ENCODE measurements at regions not wholly inside any gene's neighbourhood (a gene's known extent, or its start where the extent isn't known, plus 50 kb on each side); places are given as distances from the start of the nearest gene placed in this dataset.

DNA sequence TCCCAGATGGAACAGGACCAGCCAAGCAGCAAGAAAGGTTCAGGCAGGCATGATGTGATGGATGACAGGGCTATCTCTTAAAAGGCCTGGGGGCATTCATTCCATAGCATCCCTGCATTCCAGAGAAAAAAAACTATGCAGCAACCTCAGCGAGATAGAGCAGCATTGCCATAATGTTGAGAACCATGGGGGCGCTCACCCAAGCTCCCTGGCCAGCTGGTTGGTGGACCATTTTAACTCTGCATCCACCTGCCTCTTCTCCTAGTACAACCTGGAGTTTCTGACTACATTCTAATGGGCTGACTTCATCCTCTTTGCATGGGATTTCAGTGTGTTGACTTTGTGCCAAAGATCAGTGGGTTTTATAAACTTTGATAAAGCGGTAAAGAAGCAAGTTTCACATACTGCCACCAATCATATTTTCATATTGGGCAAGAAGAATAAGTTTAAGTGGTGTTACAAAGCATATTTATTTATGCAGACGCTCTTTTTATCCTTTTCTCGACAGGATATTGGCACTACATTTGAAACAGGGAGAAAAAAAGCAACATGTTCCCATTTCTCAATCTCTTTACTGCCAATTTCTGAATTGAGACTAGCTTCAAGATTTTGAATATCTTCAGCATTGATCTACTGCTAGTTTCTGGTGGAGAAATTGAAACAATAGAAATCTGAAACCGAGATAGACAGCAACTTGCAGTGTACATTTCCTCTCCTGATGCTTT, 378.3 kb upstream of the WWC1 start (continued):
- TF ChIP-seq, protein P1, sequence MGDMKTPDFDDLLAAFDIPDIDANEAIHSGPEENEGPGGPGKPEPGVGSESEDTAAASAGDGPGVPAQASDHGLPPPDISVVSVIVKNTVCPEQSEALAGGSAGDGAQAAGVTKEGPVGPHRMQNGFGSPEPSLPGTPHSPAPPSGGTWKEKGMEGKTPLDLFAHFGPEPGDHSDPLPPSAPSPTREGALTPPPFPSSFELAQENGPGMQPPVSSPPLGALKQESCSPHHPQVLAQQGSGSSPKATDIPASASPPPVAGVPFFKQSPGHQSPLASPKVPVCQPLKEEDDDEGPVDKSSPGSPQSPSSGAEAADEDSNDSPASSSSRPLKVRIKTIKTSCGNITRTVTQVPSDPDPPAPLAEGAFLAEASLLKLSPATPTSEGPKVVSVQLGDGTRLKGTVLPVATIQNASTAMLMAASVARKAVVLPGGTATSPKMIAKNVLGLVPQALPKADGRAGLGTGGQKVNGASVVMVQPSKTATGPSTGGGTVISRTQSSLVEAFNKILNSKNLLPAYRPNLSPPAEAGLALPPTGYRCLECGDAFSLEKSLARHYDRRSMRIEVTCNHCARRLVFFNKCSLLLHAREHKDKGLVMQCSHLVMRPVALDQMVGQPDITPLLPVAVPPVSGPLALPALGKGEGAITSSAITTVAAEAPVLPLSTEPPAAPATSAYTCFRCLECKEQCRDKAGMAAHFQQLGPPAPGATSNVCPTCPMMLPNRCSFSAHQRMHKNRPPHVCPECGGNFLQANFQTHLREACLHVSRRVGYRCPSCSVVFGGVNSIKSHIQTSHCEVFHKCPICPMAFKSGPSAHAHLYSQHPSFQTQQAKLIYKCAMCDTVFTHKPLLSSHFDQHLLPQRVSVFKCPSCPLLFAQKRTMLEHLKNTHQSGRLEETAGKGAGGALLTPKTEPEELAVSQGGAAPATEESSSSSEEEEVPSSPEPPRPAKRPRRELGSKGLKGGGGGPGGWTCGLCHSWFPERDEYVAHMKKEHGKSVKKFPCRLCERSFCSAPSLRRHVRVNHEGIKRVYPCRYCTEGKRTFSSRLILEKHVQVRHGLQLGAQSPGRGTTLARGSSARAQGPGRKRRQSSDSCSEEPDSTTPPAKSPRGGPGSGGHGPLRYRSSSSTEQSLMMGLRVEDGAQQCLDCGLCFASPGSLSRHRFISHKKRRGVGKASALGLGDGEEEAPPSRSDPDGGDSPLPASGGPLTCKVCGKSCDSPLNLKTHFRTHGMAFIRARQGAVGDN (IDR thresholded peaks at IDR 0.05), result no peak
- no peak for TF ChIP-seq MYC (IDR thresholded peaks at IDR 0.05; ENCODE audit: insufficient read depth, insufficient read length, insufficient replicate concordance, low read length, severe bottlenecking)
- TF ChIP-seq, protein P2, sequence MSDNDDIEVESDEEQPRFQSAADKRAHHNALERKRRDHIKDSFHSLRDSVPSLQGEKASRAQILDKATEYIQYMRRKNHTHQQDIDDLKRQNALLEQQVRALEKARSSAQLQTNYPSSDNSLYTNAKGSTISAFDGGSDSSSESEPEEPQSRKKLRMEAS (IDR thresholded peaks at IDR 0.05; ENCODE audit: low read depth, low read length), result no peak
- TF ChIP-seq RFX5 (IDR thresholded peaks at IDR 0.05; ENCODE audit: low read depth, low read length), result no peak
- TF ChIP-seq JUND (IDR thresholded peaks at IDR 0.05; ENCODE audit: low read depth, low read length), result no peak
- no peak for TF ChIP-seq RAD51 (IDR thresholded peaks at IDR 0.05)
- TF ChIP-seq POU2F2 (IDR thresholded peaks at IDR 0.05; ENCODE audit: borderline replicate concordance, low read depth, low read length), result no peak

DNA sequence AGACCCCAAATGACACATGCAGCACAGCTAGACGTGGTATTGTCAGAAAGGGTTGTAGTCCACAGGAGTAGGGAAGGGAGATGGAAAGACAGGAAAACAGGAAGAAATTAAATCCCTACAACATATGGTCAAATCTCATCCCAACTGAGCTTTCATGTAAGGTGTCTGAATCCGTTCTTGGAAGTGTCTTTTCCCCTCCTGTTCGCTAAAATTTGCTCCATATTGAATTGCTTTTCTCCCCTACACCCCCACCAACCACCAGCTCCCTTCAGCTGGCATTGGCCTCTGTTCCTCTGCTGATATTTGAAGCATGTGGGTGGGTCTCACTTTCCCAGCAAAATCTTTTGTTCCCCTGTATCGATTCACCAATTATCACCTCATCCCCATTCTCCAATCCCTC, 376.2 kb upstream of the WWC1 start:
- Histone ChIP-seq H3K27me3 (replicated peaks in 1 of 2; ENCODE audit: control insufficient read depth in 2 of 2, insufficient read depth in 2 of 2, low read length in 1 of 2) (no peaks in the 10 kb centered on the region; a peak in 2 of 4 replicates), H3K9me3 (replicated peaks; ENCODE audit: control insufficient read depth, insufficient read depth, low read length) (no peaks in the 10 kb centered on the region), H3K4me3 (no peak overlapping the region), H3K4me1 (ENCODE audit: control insufficient read depth, insufficient read depth, low read length) (no peaks in the 10 kb centered on the region), H3K27ac (ENCODE audit: control insufficient read depth, insufficient read depth) (no peak overlapping the region), H4K20me1 (ENCODE audit: control insufficient read depth, insufficient read depth) (no peaks in the 10 kb centered on the region), H3K9ac (ENCODE audit: control insufficient read depth, insufficient read depth, low read length) (no peak overlapping the region), H3K4me2 (ENCODE audit: control insufficient read depth, insufficient read depth) (no peak overlapping the region), H2AFZ (ENCODE audit: control insufficient read depth, low read depth, low read length) (no peak overlapping the region), H3K36me3 (ENCODE audit: control insufficient read depth in 2 of 2, insufficient read depth in 2 of 2, low read length in 1 of 2) (no peaks in the 10 kb centered on the region), H3K79me2 (ENCODE audit: control insufficient read depth, insufficient read depth, low read length) (no peaks in the 10 kb centered on the region)
- WGBS (ENCODE audit: insufficient coverage, insufficient replicate concordance, low lambda C conversion rate, missing lambda C conversion rate), result 0% methylated on average over 4 of the region's 4 CpGs
- DNase-seq (ENCODE audit: low read depth, low spot score) (no peak), FAIRE-seq (no peak), ATAC-seq (no peak)
- intact Hi-C loops (cut with micrococcal nuclease; ENCODE audit: unreplicated experiment), result no loop called here
- BruUV-seq (replicated peaks), result no TSS peak
- CTCF ChIA-PET, result no interaction called here
- POLR2A ChIA-PET, result no interaction called here
- RAD21 ChIA-PET (ENCODE audit: unreplicated experiment), result no interaction called here
- SMC1A ChIA-PET (ENCODE audit: uncharacterized antibody, unreplicated experiment), result interaction anchor here (1.2 kb wide), 1 partner anchor 31 kb away, joined by 3 read pairs; no protein-coding TSS in a partner anchor
- in situ Hi-C loops (cut with MboI), result no loop called here
- TF ChIP-seq MYC (IDR thresholded peaks at IDR 0.05; ENCODE audit: insufficient read depth, insufficient read length, insufficient replicate concordance, low read length, severe bottlenecking) (no peak), GATAD2B (conservative IDR thresholded peaks at IDR 0.05; ENCODE audit: low read depth) (no peak), SPI1 (IDR thresholded peaks at IDR 0.05; ENCODE audit: borderline replicate concordance, insufficient read depth, low read depth, low read length) (no peak), STAT3 (IDR thresholded peaks at IDR 0.05; ENCODE audit: low read depth, low read length) (no peak), SIN3A (IDR thresholded peaks at IDR 0.05; ENCODE audit: low read depth, low read length) (no peak), RFX5 (IDR thresholded peaks at IDR 0.05; ENCODE audit: low read depth, low read length) (no peak), SMAD1 (IDR thresholded peaks at IDR 0.05; ENCODE audit: low read depth, partially characterized antibody) (no peak), POLR2AphosphoS2 (IDR thresholded peaks at IDR 0.05; ENCODE audit: low read depth, low read length) (no peak), KAT2A (conservative IDR thresholded peaks at IDR 0.05; ENCODE audit: control insufficient read depth, low read depth, low read length) (no peak), RUNX3 (IDR thresholded peaks at IDR 0.05; ENCODE audit: low read length) (no peak)
- TF ChIP-seq, protein P3, sequence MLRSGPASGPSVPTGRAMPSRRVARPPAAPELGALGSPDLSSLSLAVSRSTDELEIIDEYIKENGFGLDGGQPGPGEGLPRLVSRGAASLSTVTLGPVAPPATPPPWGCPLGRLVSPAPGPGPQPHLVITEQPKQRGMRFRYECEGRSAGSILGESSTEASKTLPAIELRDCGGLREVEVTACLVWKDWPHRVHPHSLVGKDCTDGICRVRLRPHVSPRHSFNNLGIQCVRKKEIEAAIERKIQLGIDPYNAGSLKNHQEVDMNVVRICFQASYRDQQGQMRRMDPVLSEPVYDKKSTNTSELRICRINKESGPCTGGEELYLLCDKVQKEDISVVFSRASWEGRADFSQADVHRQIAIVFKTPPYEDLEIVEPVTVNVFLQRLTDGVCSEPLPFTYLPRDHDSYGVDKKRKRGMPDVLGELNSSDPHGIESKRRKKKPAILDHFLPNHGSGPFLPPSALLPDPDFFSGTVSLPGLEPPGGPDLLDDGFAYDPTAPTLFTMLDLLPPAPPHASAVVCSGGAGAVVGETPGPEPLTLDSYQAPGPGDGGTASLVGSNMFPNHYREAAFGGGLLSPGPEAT (IDR thresholded peaks at IDR 0.05; ENCODE audit: low read depth), result no peak

Measured in GM12878 (cell line).